ENCODE measurements at regions not wholly inside any gene's neighbourhood (a gene's known extent, or its start where the extent isn't known, plus 50 kb on each side); places are given as distances from the start of the nearest gene placed in this dataset.

DNA sequence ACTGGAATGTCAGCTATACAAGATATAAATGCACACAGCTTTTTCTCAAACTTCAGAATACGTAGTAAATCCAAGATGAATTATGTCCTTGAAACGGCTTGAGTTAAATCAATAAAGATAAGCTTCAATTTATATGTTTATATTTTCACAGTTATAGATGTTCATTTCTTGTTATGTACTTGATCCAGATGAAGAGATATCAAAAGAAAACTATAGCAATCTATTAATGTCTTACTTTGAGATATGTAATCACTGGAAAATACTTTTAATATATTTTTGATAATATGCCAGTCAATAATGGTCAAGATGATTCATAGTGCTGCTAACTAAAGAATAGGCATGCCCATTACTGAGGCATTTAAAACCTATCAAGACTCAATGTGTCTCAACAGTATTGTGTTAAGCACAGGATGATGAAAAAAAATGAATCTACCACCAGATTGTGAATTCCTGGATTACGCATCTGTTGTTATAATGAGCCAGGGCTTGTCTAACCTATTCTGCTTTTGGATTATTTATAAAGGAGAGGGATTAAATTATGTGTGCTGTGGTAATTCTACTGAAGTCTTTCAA, 372.6 kb upstream of the PRR16 start:
- WGBS, 2 experiments (ENCODE audit: extremely low coverage in 2 of 2, insufficient read length in 1 of 2): no CpG with 5 or more reads among the region's 3 CpGs
- H3K18ac ChIP-seq (ENCODE audit: low read depth, low read length): no peak overlapping the region
- DNase-seq (no peak), ATAC-seq (ENCODE audit: low read depth) (no peak)
- H3K4ac ChIP-seq (ENCODE audit: low read depth, low read length): no peak overlapping the region
- TF ChIP-seq, protein P1, sequence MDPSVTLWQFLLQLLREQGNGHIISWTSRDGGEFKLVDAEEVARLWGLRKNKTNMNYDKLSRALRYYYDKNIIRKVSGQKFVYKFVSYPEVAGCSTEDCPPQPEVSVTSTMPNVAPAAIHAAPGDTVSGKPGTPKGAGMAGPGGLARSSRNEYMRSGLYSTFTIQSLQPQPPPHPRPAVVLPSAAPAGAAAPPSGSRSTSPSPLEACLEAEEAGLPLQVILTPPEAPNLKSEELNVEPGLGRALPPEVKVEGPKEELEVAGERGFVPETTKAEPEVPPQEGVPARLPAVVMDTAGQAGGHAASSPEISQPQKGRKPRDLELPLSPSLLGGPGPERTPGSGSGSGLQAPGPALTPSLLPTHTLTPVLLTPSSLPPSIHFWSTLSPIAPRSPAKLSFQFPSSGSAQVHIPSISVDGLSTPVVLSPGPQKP (IDR thresholded peaks at IDR 0.05; ENCODE audit: borderline replicate concordance, low read depth, low read length): no peak
- no peak for TF ChIP-seq NFE2L2 (IDR thresholded peaks at IDR 0.05; ENCODE audit: low read depth, low read length)
- no peak for TF ChIP-seq RFX5 (IDR thresholded peaks at IDR 0.05; ENCODE audit: low read depth, low read length)
- in situ Hi-C loops (cut with MboI; ENCODE audit: low sequenced_read_pairs) (no loop called here), intact Hi-C loops (cut with micrococcal nuclease) (no loop called here), dilution Hi-C loops (cut with HindIII; ENCODE audit: low sequenced_read_pairs, unreplicated experiment) (no loop called here)
- H2AFZ ChIP-seq (replicated peaks; ENCODE audit: low read length, poor library complexity): no peak overlapping the region
- H3K9me1 ChIP-seq (ENCODE audit: insufficient read depth, low read length): no peaks in the 10 kb centered on the region
- no peaks in the 10 kb centered on the region for H3K9me3 ChIP-seq (ENCODE audit: control insufficient read depth, insufficient read depth, low read length)
- H3K4me3 ChIP-seq (ENCODE audit: insufficient read depth, low read depth, low read length): no peak overlapping the region
- H2AK9ac ChIP-seq (replicated peaks; ENCODE audit: low read depth, low read length, poor library complexity): no peak overlapping the region
- no peak overlapping the region for H2BK20ac ChIP-seq (ENCODE audit: low read depth, low read length)
- no peaks in the 10 kb centered on the region; the same call in 1 of the 2 replicates for H3K4me1 ChIP-seq (ENCODE audit: control insufficient read depth, insufficient read depth, low read length)
- H2BK120ac ChIP-seq (ENCODE audit: low read depth, low read length): no peak overlapping the region
- H3K79me1 ChIP-seq (ENCODE audit: low read depth in 1 of 2, low read length in 2 of 2): no peaks in the 10 kb centered on the region
- H2BK15ac ChIP-seq (ENCODE audit: low read depth, low read length): no peak overlapping the region
- ChIA-PET CTCF (no interaction called here), POLR2A (ENCODE audit: unreplicated experiment) (no interaction called here)
- H3K27ac ChIP-seq (ENCODE audit: insufficient read depth, low read length): no peak overlapping the region
- H3K27me3 ChIP-seq (ENCODE audit: control insufficient read depth, insufficient read depth, low read length): no peaks in the 10 kb centered on the region
- no peak overlapping the region for H4K91ac ChIP-seq (ENCODE audit: insufficient read depth, low read depth, low read length)
- H3K23ac ChIP-seq (ENCODE audit: low read depth, low read length): no peak overlapping the region
- H3K36me3 ChIP-seq (ENCODE audit: control insufficient read depth, insufficient read depth, low read length): no peaks in the 10 kb centered on the region
- H3K14ac ChIP-seq (replicated peaks; ENCODE audit: low read depth, low read length): no peak overlapping the region
- no peak overlapping the region for H3K9ac ChIP-seq (ENCODE audit: low read depth, low read length)
- H2AK5ac ChIP-seq (ENCODE audit: low read depth, low read length): no peak overlapping the region
- BruUV-seq (replicated peaks): no TSS peak
- H3K56ac ChIP-seq (ENCODE audit: extremely low read depth, insufficient read depth, low read length): no peak overlapping the region
- no peak overlapping the region for H4K8ac ChIP-seq (ENCODE audit: low read depth in 2 of 2, low read length in 2 of 2)
- H2BK5ac ChIP-seq (ENCODE audit: low read depth, low read length, poor library complexity, severe bottlenecking): no peak overlapping the region
- no peak overlapping the region for H4K5ac ChIP-seq (ENCODE audit: low read depth, low read length)
- H3K4me2 ChIP-seq (ENCODE audit: low read depth, low read length): no peak overlapping the region
- no peaks in the 10 kb centered on the region for H4K20me1 ChIP-seq (ENCODE audit: insufficient read depth, low read length)
